Activated T-cell treated with anti-CD3 and anti-CD28 coated beads for 24 hours (primary cell): ENCODE measurements at regions not wholly inside any gene's neighbourhood (a gene's known extent, or its start where the extent isn't known, plus 50 kb on each side); places are given as distances from the start of the nearest gene placed in this dataset.
"Not testable (repeated sequence)": the region's sequence is repeated elsewhere in the genome, so short reads cannot be mapped to it uniquely, and the experiment has no call there.

Source experiments
- DNase-seq: peaks from one replicate; pipeline ENCODE4 v3.0.0-alpha.2; 2020; ENCODE audit warnings: low read depth

DNA sequence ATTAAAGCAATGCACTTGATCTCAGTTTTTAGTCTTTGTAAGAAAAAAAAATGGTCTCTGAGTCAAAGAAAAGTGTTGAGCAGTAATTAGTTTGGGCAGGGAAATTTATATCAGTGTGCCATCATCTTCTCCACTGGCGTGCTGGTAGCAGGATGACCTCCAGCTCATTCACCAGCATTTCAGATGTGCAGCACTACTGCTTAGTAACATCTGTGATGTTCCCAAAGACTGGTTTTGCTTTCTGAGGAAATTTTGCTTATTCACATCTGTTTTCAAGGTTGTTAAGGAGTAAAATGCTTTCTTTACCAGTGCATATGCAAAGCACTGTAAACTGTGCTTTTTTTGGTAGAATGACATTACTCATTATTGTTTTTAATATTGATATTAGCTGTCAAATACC lies 540.4 kb downstream of the TRAM1L1 start:
- no peak for DNase-seq

- no peak for DNase-seq
Measured at GRCh38 chr4:116539744-116540143, 545.6 kb downstream of the TRAM1L1 start.

- DNase-seq: no peak
Measured at GRCh38 chr4:116537828-116538227, 547.5 kb downstream of the TRAM1L1 start.

DNA sequence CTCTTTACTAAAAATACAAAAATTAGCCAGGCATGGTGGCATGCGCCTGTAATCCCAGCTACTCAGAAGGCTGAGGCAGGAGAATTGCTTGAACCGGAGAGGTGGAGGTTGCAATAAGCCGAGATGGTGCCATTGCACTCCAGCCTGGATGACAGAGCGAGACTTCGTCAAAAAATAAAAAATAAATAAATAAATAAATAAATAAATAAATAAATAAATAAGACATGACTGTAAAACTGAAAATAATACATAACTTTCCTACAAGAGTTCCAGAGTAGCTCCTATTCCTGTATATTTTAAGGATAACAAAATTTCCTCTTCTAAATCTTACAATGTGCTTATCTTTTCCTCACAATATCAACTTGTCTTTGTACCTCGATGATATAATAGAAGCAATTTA lies 549.4 kb downstream of the TRAM1L1 start:
- DNase-seq: not testable (repeated sequence)

DNA sequence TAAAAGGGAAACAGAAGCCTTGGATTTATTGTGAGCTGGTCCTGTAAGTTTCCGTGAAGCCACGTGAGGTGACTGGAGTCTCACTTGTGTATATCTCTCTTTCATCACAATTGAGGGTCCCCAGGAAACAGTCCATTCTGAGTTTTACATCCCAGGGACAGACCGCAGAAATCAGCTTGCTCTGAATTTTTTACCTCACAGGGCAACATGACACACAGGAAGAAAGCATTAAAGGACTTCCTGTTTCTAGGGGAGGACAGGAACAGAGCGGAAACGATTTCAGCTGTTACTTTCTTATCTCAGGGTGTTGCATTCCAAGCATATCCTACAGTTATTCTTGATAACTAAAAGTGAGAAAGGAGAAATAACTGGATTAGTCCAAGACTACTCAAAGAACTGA lies 553.5 kb downstream of the TRAM1L1 start:
- DNase-seq: no peak

DNA sequence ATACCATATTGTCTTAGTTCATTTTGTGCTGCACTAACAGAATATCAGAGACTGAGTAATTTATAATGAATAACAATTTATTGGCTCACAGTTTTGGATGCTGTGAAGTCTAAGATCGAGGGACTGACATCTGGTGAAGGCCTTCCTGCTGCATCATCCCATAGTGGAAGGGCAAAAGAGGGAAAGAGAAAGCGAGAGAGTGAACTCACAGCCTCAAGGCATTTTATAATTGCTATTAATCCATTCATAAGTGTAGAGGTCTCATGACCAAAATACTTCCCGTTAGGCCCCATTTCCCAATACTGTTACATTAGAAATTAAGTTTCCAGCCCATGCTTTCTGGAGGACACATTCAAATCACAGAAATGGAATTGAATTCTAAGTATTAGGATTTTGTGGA lies 554.4 kb downstream of the TRAM1L1 start:
- no peak for DNase-seq

- DNase-seq: no peak
Measured at GRCh38 chr4:116530048-116530447, 555.3 kb downstream of the TRAM1L1 start.

DNA sequence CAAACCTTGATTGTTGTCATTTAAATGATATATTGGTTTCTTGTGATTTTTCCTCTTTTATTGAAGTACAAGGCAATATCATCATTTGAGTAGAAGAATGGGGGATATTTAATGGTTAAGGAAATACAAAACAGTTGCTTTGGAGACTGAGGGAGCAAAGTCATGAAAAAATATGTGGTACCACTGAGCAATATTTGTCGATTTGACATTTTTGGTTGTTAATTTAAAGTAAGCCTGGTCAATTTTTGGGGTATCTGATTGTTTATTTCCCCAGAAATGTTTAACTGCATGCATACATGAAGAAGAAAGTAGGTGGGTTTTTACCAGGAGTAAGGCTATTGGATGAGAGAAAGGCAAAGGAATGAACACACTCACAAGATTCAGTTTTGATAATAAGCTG lies 556.2 kb downstream of the TRAM1L1 start:
- no peak for DNase-seq

GRCh38 chr4:116522922-116523321 lies 562.5 kb downstream of the TRAM1L1 start:
- no peak for DNase-seq

DNA sequence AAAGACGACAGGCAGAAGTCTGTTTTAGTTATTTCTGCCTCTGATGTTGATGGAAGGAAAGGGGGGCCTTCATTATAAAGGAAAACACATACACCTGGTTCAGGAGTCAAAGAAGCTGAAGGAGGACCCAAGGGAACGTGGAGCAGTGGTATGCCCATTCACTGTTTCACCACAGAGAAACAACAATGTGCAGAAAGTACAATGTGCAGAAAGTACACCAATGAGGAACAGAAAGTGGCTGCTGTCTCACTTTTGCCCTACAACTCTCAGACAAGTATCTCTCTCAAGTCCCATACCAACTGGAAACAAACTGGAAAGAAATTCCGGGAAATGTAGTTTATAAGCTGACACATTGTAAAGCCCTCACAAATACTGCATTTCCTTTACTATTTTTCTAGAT lies 564.5 kb downstream of the TRAM1L1 start:
- no peak for DNase-seq

- no peak for DNase-seq
Measured at GRCh38 chr4:116516711-116517110, 568.7 kb downstream of the TRAM1L1 start.

- DNase-seq: no peak
Measured at GRCh38 chr4:116515959-116516358, 569.4 kb downstream of the TRAM1L1 start.

DNA sequence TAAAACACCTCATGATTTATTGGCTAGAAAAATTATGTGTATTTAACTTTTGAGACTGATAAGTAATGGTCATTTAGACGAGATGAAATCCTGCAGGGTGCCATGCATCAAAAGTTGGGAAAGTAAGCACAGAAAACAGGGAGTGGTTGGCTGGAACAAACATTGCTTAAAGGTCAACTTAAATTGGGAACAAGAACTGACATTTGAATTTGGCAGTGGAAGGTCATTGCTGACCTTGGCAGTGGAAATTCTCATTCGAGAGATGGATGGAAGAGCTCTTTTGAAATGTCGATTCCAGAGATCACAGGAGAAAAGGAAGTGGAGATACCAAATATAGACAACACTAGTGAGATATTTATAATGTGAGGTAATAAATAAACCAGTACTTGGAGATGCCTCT lies 572.8 kb downstream of the TRAM1L1 start:
- no peak for DNase-seq

- no peak for DNase-seq
Measured at GRCh38 chr4:116501954-116502353, 583.4 kb downstream of the TRAM1L1 start.

- no peak for DNase-seq
Measured at GRCh38 chr4:116500225-116500624, 585.2 kb downstream of the TRAM1L1 start.

DNA sequence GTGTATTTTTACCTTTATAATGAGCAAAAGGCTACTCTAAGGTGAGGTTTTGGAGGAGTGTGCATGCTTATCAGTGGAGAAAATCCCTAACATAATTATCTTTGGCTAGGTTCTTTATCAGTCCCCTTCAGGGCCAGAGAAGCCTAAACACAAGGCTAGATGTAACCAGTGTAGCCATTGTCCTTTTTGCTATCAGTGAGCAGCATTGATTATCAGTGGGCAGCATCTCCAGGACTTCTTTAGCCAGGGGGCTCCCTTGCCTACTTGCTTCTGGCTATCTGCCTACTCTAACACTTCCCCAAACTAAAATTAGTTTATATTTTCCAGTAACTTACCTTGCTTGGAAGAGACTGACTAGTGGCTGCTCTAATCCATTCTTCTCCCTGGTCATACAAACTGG lies 595.6 kb downstream of the TRAM1L1 start:
- DNase-seq: no peak

DNA sequence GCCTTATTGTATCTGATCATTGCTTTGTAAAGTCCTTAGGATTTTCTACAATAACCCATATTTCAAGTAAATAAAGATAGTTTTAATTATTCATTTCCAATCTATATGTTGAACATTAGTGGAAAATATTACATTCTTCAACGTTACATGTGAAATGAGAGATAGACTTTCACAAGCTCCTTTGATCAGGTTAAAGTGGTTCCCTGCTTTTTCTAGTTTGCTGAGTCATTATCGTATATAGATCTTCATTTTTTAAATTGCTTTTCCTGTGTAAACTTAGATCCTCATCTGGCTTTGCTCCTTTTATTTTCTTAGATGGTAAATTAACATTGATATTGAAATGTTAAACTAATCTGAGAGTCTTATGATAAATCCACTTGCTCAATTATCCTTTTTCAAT lies 599.0 kb downstream of the TRAM1L1 start:
- no peak for DNase-seq

DNA sequence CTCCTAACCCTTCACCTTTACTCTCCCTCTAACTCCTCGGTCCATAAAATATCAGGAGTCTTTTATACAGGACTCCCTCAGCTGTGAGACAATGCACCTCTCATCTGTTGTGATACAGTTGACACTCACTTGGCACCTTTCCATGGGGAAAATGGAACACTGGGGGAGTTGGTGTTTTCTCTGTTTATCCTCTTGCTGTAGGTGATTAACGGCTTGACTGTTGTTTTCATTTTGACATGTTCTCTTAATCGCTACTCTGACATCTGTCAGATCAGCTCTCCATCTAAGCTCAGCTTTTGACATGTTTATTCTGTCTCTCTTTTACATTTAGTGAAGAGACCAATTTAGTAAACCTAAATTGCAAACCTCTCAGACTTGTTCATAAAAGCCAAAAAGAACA lies 604.8 kb downstream of the TRAM1L1 start:
- no peak for DNase-seq

- DNase-seq: no peak
Measured at GRCh38 chr4:116478343-116478742, 607.0 kb downstream of the TRAM1L1 start.

GRCh38 chr4:116469582-116469981 lies 615.8 kb downstream of the TRAM1L1 start:
- no peak for DNase-seq

- DNase-seq: no peak
Measured at GRCh38 chr4:116453127-116453526, 632.2 kb downstream of the TRAM1L1 start.

DNA sequence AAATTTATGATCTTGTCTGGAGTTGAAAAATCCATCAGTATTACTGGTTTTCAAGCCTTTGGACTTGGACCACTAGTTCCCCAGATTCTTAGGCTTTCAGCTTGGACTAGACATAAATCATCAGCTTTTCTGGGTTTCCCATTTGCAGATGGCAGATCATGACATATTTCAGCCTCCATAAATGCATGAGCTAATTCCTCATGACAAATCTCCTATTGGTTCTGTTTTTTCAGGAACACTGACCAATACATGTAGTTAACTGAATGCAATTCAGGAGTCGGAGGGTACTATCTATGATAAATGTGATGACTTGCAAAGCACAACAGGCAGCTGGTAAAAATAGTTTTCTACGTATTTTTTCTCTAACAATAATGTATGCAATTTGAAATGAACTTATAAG lies 635.6 kb downstream of the TRAM1L1 start:
- DNase-seq: no peak

DNA sequence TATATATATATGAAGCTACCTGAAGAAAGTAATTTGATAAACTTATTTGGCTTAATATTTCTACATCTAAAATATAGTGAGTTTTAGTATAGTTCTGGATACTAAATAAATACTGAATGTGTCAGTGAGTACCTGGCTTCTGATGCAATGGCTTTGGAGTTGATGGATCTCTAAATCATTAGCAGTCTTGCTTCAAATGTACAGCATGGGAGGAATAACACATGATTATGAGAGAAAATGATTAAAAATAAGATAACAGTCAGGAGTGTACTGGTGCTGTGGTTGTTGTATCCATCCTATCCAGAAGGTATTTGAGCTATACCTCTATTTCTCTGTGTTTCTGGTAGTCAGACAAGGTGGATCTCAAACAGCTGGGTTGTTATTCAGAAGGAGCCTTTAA lies 641.3 kb downstream of the TRAM1L1 start:
- DNase-seq: no peak

- DNase-seq: no peak
Measured at GRCh38 chr4:116438981-116439729, 646.2 kb downstream of the TRAM1L1 start.
